SK-N-SH treated with all-trans-retinoic acid at 6 μM for 48 hours (cell line): ENCODE measurements at regions not wholly inside any gene's neighbourhood (a gene's known extent, or its start where the extent isn't known, plus 50 kb on each side); places are given as distances from the start of the nearest gene placed in this dataset.

Experiments
- ATAC-seq: fragments of 200-7000 bp; cut with Tn5 transposase; 3 replicates; pipeline ENCODE4 v1.9.1; 2020; ENCODE audit warnings: mild to moderate bottlenecking, moderate library complexity
- BACH2 ChIP-seq: fragments of 250-450 bp; sonication (Bioruptor Pico); IDR thresholded peaks from 2 replicates; pipeline ENCODE4 v1.9.0; 2021; ENCODE audit warnings: mild to moderate bottlenecking, borderline replicate concordance
- CSDC2 ChIP-seq: fragments of 250-450 bp; sonication (Bioruptor Pico); IDR thresholded peaks from 2 replicates; pipeline ENCODE4 v1.5.0; 2020; ENCODE audit warnings: mild to moderate bottlenecking, moderate library complexity
- OSR1 ChIP-seq: fragments of 250-450 bp; sonication (Bioruptor Pico); IDR thresholded peaks from 2 replicates; pipeline ENCODE4 v1.8.0; 2022; ENCODE audit warnings: moderate library complexity, mild to moderate bottlenecking, inconsistent platforms
- RARB ChIP-seq: fragments of 250-450 bp; sonication (Bioruptor Pico); IDR thresholded peaks from 2 replicates; pipeline ENCODE4 v1.8.0; 2021; ENCODE audit warnings: mild to moderate bottlenecking, moderate library complexity
- SNAI2 ChIP-seq: fragments of 250-450 bp; sonication (Bioruptor Pico); IDR thresholded peaks from 2 replicates; pipeline ENCODE4 v1.5.0; 2020; ENCODE audit warnings: mild to moderate bottlenecking, moderate library complexity
- TCF4 ChIP-seq: fragments of 250-450 bp; sonication (Bioruptor Pico); IDR thresholded peaks from 2 replicates; pipeline ENCODE4 v1.8.0; 2021; ENCODE audit warnings: mild to moderate bottlenecking, moderate library complexity, borderline replicate concordance
- TOX ChIP-seq: fragments of 250-450 bp; sonication (Bioruptor Pico); IDR thresholded peaks from 2 replicates; pipeline ENCODE4 v1.8.0; 2021; ENCODE audit warnings: mild to moderate bottlenecking, moderate library complexity, borderline replicate concordance
- ZC3H10 ChIP-seq: fragments of 250-450 bp; sonication (Bioruptor Pico); IDR thresholded peaks from 2 replicates; pipeline ENCODE4 v1.5.1; 2021; ENCODE audit warnings: mild to moderate bottlenecking, moderate library complexity
- ZFP3 ChIP-seq: fragments of 250-450 bp; sonication (Bioruptor Pico); IDR thresholded peaks from 2 replicates; pipeline ENCODE4 v1.5.0; 2020; ENCODE audit warnings: mild to moderate bottlenecking, moderate library complexity
- ZNF70 ChIP-seq: fragments of 450-650 bp; formaldehyde crosslinking; IDR thresholded peaks from 2 replicates; pipeline ENCODE4 v1.5.0; 2020; ENCODE audit warnings: mild to moderate bottlenecking, moderate library complexity
- ZNF8 ChIP-seq: fragments of 450-650 bp; formaldehyde crosslinking; IDR thresholded peaks from 2 replicates; pipeline ENCODE4 v1.5.0; 2020; ENCODE audit warnings: mild to moderate bottlenecking, moderate library complexity
- TF ChIP-seq, protein P1 (sequence below): fragments of 250-450 bp; sonication (Bioruptor Pico); IDR thresholded peaks from 2 replicates; pipeline ENCODE4 v1.5.1; 2021; ENCODE audit warnings: mild to moderate bottlenecking, moderate library complexity
- TF ChIP-seq, protein P2 (sequence below): fragments of 250-450 bp; sonication (Bioruptor Pico); IDR thresholded peaks from 2 replicates; pipeline ENCODE4 v1.5.1; 2020; ENCODE audit warnings: low read depth, mild to moderate bottlenecking, moderate library complexity
- TF ChIP-seq, protein P3 (sequence below): fragments of 250-450 bp; sonication (Bioruptor Pico); IDR thresholded peaks from 2 replicates; pipeline ENCODE4 v1.8.0; 2021; ENCODE audit warnings: low read depth, mild to moderate bottlenecking, moderate library complexity, borderline replicate concordance
- TF ChIP-seq, protein P4 (sequence below): fragments of 250-450 bp; sonication (Bioruptor Pico); IDR thresholded peaks from 2 replicates; pipeline ENCODE4 v1.5.0; 2020; ENCODE audit warnings: mild to moderate bottlenecking, moderate library complexity

DNA sequence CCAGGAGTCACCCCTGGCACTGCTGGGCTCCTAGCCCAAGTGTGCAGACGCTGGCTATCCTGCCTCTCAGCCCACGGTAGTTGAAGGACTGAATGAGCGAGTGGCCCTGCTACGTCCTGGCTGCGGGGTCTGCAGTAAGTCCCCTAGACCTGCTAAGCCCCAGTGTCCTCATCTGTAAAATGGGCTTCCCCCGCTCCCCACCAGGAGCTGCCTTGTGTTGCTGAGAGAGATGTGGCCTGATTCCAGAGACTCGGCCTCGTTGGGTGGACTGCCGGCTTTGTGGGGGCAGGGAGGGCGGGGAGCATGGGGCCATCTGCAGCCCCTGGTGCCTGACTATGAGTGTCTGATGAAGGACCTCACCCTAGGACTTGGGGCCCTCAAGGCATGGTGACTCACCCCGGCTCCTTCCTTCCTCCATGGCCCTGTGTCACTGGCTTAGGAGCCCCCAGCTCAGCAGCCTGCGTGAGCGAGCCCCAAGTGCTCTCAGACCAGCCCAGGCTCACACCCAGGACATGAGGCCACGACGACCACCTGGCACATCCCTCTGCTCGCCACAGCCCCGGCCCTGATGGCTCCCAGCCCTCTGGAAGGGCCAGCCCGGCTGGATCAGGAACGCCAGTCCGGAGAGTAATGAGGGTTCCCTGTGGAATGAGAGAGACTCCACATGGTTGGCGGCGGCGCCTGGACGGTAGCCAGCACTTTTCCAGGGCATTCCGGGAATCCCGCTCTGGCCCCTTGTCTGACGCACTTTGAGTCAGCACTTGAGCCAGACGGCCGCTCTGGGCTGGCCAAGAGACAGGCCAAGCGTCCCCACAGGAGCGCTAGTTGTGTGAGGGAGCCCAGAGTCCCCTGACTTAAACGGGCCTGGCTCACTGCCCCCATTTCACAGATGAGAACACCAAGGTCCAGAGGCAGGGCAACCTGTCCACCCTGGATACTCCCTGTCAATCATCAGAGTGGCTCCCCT, 50.5 kb upstream of the SHISAL1 start (continued):
- no peak for TF ChIP-seq BACH2 (CRISPR knock-in tag)
- TF ChIP-seq, protein P1, sequence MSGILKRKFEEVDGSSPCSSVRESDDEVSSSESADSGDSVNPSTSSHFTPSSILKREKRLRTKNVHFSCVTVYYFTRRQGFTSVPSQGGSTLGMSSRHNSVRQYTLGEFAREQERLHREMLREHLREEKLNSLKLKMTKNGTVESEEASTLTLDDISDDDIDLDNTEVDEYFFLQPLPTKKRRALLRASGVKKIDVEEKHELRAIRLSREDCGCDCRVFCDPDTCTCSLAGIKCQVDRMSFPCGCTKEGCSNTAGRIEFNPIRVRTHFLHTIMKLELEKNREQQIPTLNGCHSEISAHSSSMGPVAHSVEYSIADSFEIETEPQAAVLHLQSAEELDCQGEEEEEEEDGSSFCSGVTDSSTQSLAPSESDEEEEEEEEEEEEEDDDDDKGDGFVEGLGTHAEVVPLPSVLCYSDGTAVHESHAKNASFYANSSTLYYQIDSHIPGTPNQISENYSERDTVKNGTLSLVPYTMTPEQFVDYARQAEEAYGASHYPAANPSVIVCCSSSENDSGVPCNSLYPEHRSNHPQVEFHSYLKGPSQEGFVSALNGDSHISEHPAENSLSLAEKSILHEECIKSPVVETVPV, result no peak
- TF ChIP-seq, protein P2, sequence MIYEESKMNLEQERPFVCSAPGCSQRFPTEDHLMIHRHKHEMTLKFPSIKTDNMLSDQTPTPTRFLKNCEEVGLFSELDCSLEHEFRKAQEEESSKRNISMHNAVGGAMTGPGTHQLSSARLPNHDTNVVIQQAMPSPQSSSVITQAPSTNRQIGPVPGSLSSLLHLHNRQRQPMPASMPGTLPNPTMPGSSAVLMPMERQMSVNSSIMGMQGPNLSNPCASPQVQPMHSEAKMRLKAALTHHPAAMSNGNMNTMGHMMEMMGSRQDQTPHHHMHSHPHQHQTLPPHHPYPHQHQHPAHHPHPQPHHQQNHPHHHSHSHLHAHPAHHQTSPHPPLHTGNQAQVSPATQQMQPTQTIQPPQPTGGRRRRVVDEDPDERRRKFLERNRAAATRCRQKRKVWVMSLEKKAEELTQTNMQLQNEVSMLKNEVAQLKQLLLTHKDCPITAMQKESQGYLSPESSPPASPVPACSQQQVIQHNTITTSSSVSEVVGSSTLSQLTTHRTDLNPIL (CRISPR knock-in tag), result peak; percentile 44; the same call in 1 of the 2 replicates
- TF ChIP-seq RARB (CRISPR knock-in tag), result no peak
- TF ChIP-seq, protein P3, sequence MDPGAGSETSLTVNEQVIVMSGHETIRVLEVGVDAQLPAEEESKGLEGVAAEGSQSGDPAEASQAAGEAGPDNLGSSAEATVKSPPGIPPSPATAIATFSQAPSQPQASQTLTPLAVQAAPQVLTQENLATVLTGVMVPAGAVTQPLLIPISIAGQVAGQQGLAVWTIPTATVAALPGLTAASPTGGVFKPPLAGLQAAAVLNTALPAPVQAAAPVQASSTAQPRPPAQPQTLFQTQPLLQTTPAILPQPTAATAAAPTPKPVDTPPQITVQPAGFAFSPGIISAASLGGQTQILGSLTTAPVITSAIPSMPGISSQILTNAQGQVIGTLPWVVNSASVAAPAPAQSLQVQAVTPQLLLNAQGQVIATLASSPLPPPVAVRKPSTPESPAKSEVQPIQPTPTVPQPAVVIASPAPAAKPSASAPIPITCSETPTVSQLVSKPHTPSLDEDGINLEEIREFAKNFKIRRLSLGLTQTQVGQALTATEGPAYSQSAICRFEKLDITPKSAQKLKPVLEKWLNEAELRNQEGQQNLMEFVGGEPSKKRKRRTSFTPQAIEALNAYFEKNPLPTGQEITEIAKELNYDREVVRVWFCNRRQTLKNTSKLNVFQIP (CRISPR knock-in tag), result no peak
- no peak for TF ChIP-seq OSR1 (CRISPR knock-in tag)
- TF ChIP-seq SNAI2 (CRISPR knock-in tag), result peak; percentile 84; the same call in 1 of the 2 replicates
- TF ChIP-seq ZC3H10 (CRISPR knock-in tag), result no peak; the same call in 1 of the 2 replicates
- no peak; the same call in 1 of the 2 replicates for TF ChIP-seq CSDC2 (CRISPR knock-in tag)
- no peak for TF ChIP-seq ZNF70 (CRISPR knock-in tag)
- peak; percentile 82 for TF ChIP-seq ZFP3
- TF ChIP-seq, all 23 proteins: peak for 8

DNA sequence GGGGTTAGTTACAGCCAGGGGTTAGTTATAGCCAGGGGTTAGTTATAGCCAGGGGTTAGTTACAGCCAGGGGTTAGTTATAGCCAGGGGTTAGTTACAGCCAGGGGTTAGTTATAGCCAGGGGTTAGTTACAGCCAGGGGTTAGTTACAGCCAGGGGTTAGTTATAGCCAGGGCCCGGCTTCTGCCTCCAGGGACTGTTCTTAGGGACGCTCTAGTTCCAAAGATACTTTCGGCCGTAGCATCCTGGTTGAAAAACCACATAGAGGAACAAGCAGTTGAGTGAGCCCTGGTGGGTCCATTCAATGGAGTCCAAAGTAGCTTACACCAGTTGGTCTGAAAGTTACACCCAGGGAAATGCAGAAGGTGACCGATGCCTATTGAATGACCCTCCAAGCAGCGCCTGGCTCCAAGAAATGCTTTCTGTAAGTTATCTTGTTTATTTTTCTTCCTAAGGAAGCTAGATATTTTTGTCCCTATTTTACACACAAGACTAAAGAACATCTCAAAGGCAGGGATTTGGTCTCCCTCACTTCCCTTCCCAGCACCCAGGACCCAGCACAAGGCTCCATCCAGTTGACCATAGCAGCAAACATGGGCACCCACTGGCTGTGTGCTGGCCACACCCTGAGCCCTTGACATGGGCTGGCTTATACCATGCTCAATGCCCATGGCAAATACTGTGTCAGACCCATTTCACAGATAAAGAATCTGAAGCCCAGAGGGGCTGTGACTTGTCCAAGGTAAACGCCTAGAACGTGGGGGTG, 49.7 kb upstream of the SHISAL1 start:
- no peak for ATAC-seq
- TF ChIP-seq, protein P4, sequence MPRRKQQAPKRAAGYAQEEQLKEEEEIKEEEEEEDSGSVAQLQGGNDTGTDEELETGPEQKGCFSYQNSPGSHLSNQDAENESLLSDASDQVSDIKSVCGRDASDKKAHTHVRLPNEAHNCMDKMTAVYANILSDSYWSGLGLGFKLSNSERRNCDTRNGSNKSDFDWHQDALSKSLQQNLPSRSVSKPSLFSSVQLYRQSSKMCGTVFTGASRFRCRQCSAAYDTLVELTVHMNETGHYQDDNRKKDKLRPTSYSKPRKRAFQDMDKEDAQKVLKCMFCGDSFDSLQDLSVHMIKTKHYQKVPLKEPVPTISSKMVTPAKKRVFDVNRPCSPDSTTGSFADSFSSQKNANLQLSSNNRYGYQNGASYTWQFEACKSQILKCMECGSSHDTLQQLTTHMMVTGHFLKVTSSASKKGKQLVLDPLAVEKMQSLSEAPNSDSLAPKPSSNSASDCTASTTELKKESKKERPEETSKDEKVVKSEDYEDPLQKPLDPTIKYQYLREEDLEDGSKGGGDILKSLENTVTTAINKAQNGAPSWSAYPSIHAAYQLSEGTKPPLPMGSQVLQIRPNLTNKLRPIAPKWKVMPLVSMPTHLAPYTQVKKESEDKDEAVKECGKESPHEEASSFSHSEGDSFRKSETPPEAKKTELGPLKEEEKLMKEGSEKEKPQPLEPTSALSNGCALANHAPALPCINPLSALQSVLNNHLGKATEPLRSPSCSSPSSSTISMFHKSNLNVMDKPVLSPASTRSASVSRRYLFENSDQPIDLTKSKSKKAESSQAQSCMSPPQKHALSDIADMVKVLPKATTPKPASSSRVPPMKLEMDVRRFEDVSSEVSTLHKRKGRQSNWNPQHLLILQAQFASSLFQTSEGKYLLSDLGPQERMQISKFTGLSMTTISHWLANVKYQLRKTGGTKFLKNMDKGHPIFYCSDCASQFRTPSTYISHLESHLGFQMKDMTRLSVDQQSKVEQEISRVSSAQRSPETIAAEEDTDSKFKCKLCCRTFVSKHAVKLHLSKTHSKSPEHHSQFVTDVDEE, result no peak
- TF ChIP-seq, protein P3 (CRISPR knock-in tag), result no peak
- no peak for TF ChIP-seq TCF4
- TF ChIP-seq BACH2 (CRISPR knock-in tag), result no peak
- TF ChIP-seq ZC3H10 (CRISPR knock-in tag), result no peak
- TF ChIP-seq, protein P1, result no peak
- no peak for TF ChIP-seq SNAI2 (CRISPR knock-in tag)
- TF ChIP-seq TOX, result no peak
- TF ChIP-seq ZNF8, result no peak
- TF ChIP-seq, protein P2 (CRISPR knock-in tag), result no peak
- TF ChIP-seq ZNF70 (CRISPR knock-in tag), result no peak
